A549 (cell line): ENCODE measurements at regions not wholly inside any gene's neighbourhood (a gene's known extent, or its start where the extent isn't known, plus 50 kb on each side); places are given as distances from the start of the nearest gene placed in this dataset.

Experiments used
- ATAC-seq, 2 experiments: fragments of 200-7000 bp in 1 of 2; fragments of >200 bp in 1 of 2; cut with Nextera tagmentation in 1 of 2; cut with Tn5 transposase in 1 of 2; 3 replicates each; pipeline versions ENCODE4 v1.8.0 to v1.9.1; 2018 to 2020; ENCODE audit warnings: mild to moderate bottlenecking in 1 of 2, moderate library complexity in 1 of 2
- CTCF ChIA-PET: fragments of 300-600 bp; sonication (Branson Sonifier 250); formaldehyde crosslinking; extraction: SDS; loops from one replicate; lab custom pipeline; 2021; ENCODE audit warnings: antibody characterized with exemption, inconsistent platforms; lab: Yijun Ruan, JAX
- POLR2A ChIA-PET: fragments of 350-600 bp; formaldehyde crosslinking; extraction: SDS; loops from one replicate; lab custom pipeline; 2021; ENCODE audit warnings: antibody characterized with exemption, inconsistent platforms; lab: Yijun Ruan, JAX
- DNase-seq, 2 experiments: peaks; one replicate each; pipeline versions ENCODE4 v3.0.0 to v3.0.0-alpha.2; 2011 to 2016; ENCODE audit warnings: low read depth in 1 of 2, low spot score in 1 of 2
- FAIRE-seq: peaks from 2 replicates; lab custom pipeline; 2011; peaks lifted over from hg19 to GRCh38; lab: Jason Lieb, UNC
- H3K27ac ChIP-seq, 2 experiments: fragments of >200 bp; sonication (Bioruptor Twin); formaldehyde crosslinking; 3 replicates each; pipeline ENCODE4 v1.5.1; 2016 to 2017
- H3K4me1 ChIP-seq: fragments of >200 bp; sonication (Bioruptor Twin); formaldehyde crosslinking; 3 replicates; pipeline ENCODE4 v1.6.1; 2016
- H3K4me2 ChIP-seq: fragments of >200 bp; sonication (Bioruptor Twin); formaldehyde crosslinking; 3 replicates; pipeline ENCODE4 v1.6.1; 2016
- H3K4me3 ChIP-seq: fragments of >200 bp; sonication (Bioruptor Twin); formaldehyde crosslinking; 3 replicates; pipeline ENCODE4 v1.5.1; 2016
- H3K9me3 ChIP-seq: fragments of >200 bp; sonication (Bioruptor Twin); formaldehyde crosslinking; 3 replicates; pipeline ENCODE4 v1.6.1; 2016
- CBX2 ChIP-seq: fragments of 200-600 bp; sonication (generic); IDR thresholded peaks from 2 replicates; pipeline ENCODE4 v1.6.1; 2016; ENCODE audit warnings: low read depth, mild to moderate bottlenecking, borderline replicate concordance
- CEBPB ChIP-seq, 2 experiments: fragments of >200 bp in 1 of 2; sonication (Bioruptor Twin) in 1 of 2; formaldehyde crosslinking in 1 of 2; IDR thresholded peaks; 2 replicates each; pipeline ENCODE4 v1.6.1; 2012 to 2016
- CHD2 ChIP-seq: fragments of 150-350 bp; IDR thresholded peaks from 2 replicates; pipeline ENCODE4 v1.6.1; 2014; ENCODE audit warnings: low read length; ENCODE audit not compliant: partially characterized antibody
- CTCF ChIP-seq: fragments of >200 bp; sonication (Bioruptor Twin); formaldehyde crosslinking; IDR thresholded peaks from 3 replicates; pipeline ENCODE4 v1.5.1; 2016
- EHF ChIP-seq: fragments of 250-450 bp; sonication (Bioruptor Pico); IDR thresholded peaks from 2 replicates; pipeline ENCODE4 v1.5.0; 2020; ENCODE audit warnings: mild to moderate bottlenecking
- ELK1 ChIP-seq: fragments of 150-350 bp; IDR thresholded peaks from 2 replicates; pipeline ENCODE4 v1.6.1; 2014; ENCODE audit warnings: low read depth, mild to moderate bottlenecking, low read length
- FOSL2 ChIP-seq, 2 experiments: fragments of 450-650 bp in 1 of 2; fragments of >200 bp in 1 of 2; sonication (Bioruptor Twin) in 1 of 2; formaldehyde crosslinking; IDR thresholded peaks; 2 replicates each; pipeline versions ENCODE4 v1.5.0 to v1.6.1; 2016 to 2020; ENCODE audit warnings: mild to moderate bottlenecking in 1 of 2, moderate library complexity in 1 of 2
- GATA3 ChIP-seq: IDR thresholded peaks from 2 replicates; pipeline ENCODE4 v1.6.1; 2012; ENCODE audit warnings: borderline replicate concordance
- HEYL ChIP-seq: fragments of 250-450 bp; sonication (Bioruptor Pico); IDR thresholded peaks from 2 replicates; pipeline ENCODE4 v1.8.0; 2021; ENCODE audit warnings: mild to moderate bottlenecking, moderate library complexity
- HOXB13 ChIP-seq: fragments of 250-450 bp; sonication (Bioruptor Pico); IDR thresholded peaks from 2 replicates; pipeline ENCODE4 v1.5.0; 2020; ENCODE audit warnings: low read depth, mild to moderate bottlenecking, moderate library complexity
- JUN ChIP-seq, 2 experiments: fragments of >200 bp; sonication (Bioruptor Twin); formaldehyde crosslinking; IDR thresholded peaks; 2 replicates in 1 of 2; 3 replicates in 1 of 2; pipeline ENCODE4 v1.6.1; 2016 to 2017
- KDM5A ChIP-seq: fragments of 200-600 bp; sonication (generic); IDR thresholded peaks from 2 replicates; pipeline ENCODE4 v1.6.1; 2016; ENCODE audit warnings: antibody characterized with exemption, mild to moderate bottlenecking
- MAFK ChIP-seq: fragments of 450-650 bp; IDR thresholded peaks from 2 replicates; pipeline ENCODE4 v1.6.1; 2014; ENCODE audit not compliant: partially characterized antibody
- MAZ ChIP-seq: fragments of 150-350 bp; IDR thresholded peaks from 2 replicates; pipeline ENCODE4 v1.6.1; 2014; ENCODE audit warnings: antibody characterized with exemption, low read depth, low read length, borderline replicate concordance
- MYC ChIP-seq: IDR thresholded peaks from 2 replicates; pipeline ENCODE4 v1.6.1; 2012; ENCODE audit warnings: mild to moderate bottlenecking, inconsistent platforms, low read length, improper control_type of control experiment, borderline replicate concordance
- NPAS2 ChIP-seq: fragments of 250-450 bp; sonication (Bioruptor Pico); IDR thresholded peaks from 2 replicates; pipeline ENCODE4 v1.8.0; 2022; ENCODE audit warnings: mild to moderate bottlenecking, moderate library complexity, borderline replicate concordance
- PBX3 ChIP-seq: IDR thresholded peaks from 2 replicates; pipeline ENCODE4 v1.6.1; 2012
- POLR2A ChIP-seq: IDR thresholded peaks from 2 replicates; pipeline ENCODE4 v1.6.1; 2012; ENCODE audit warnings: mild to moderate bottlenecking, low read length
- RNF2 ChIP-seq: fragments of 200-600 bp; sonication (generic); IDR thresholded peaks from 2 replicates; pipeline ENCODE4 v1.6.1; 2016; ENCODE audit warnings: low read depth, mild to moderate bottlenecking, antibody characterized with exemption, moderate library complexity, borderline replicate concordance
- SMC3 ChIP-seq: fragments of >200 bp; sonication (Bioruptor Twin); formaldehyde crosslinking; IDR thresholded peaks from 3 replicates; pipeline ENCODE4 v1.6.1; 2018; ENCODE audit warnings: inconsistent platforms
- TFCP2L1 ChIP-seq: fragments of 250-450 bp; sonication (Bioruptor Pico); IDR thresholded peaks from 2 replicates; pipeline ENCODE4 v1.5.0; 2021; ENCODE audit warnings: mild to moderate bottlenecking
- WGBS: methylation state at CpG from one replicate; pipeline ENCODE4 v1.1.6; 2017; ENCODE audit errors: missing lambda C conversion rate; 5-methylcytosine and 5-hydroxymethylcytosine counted together

GRCh38 chr17:17408236-17408794 lies 68.5 kb upstream of the MED9 start:
- no peak overlapping the region for H3K4me2 ChIP-seq
- DNase-seq (no peak), ATAC-seq (no peak), FAIRE-seq (no peak)
- CTCF ChIA-PET: interaction anchor here (0.9 to 2.3 kb wide), 4 partner anchors 16 to 88 kb away, joined by 3 to 6 read pairs (median 4); partner anchors contain the start of gene RASD1
- H3K4me1 ChIP-seq: peaks cover 6% of the 10 kb centered on the region; the same call in 1 of the 3 replicates
- H3K4me3 ChIP-seq: no peak overlapping the region
- POLR2A ChIA-PET: no interaction called here
- WGBS: 49% methylated on average over 2 of the region's 2 CpGs
- no peak overlapping the region for H3K27ac ChIP-seq
- H3K9me3 ChIP-seq: no peaks in the 10 kb centered on the region
- TF ChIP-seq FOSL2 (IDR thresholded peaks at IDR 0.05) (no peak), FOSL2 (CRISPR knock-in tag; IDR thresholded peaks at IDR 0.05) (no peak), CEBPB (IDR thresholded peaks at IDR 0.05) (peak; percentile 89 to 90; a peak in 3 of 4 replicates), HEYL (CRISPR knock-in tag) (no peak)

- ChIA-PET POLR2A (interaction anchor here (0.6 kb wide), 1 partner anchor 173 kb away, joined by 4 read pairs; the partner anchor contains the start of gene FLCN), CTCF (interaction anchor here (0.6 to 2.3 kb wide), 8 partner anchors 10 to 715 kb away, joined by 3 to 11 read pairs (median 4); partner anchors contain the start of gene RASD1)
- ATAC-seq (no peak), DNase-seq (no peak), FAIRE-seq (no peak)
- H3K4me3 ChIP-seq: no peak overlapping the region
- H3K4me2 ChIP-seq: no peak overlapping the region
- no peak for TF ChIP-seq JUN (IDR thresholded peaks at IDR 0.05)
- TF ChIP-seq SMC3: no peak
- no peak for TF ChIP-seq TFCP2L1 (CRISPR knock-in tag)
- TF ChIP-seq MAFK: no peak
- no peak for TF ChIP-seq POLR2A
- no peak for TF ChIP-seq CEBPB (IDR thresholded peaks at IDR 0.05)
- TF ChIP-seq PBX3: no peak
- TF ChIP-seq CHD2: no peak
- no peak for TF ChIP-seq MYC
- TF ChIP-seq MAZ: no peak
- TF ChIP-seq CTCF: no peak
- no peak for TF ChIP-seq ELK1
- no peak for TF ChIP-seq KDM5A
- TF ChIP-seq HOXB13 (CRISPR knock-in tag): no peak
- TF ChIP-seq RNF2: no peak
- no peak for TF ChIP-seq NPAS2 (CRISPR knock-in tag)
- TF ChIP-seq EHF (CRISPR knock-in tag): no peak
- TF ChIP-seq CBX2: no peak
- no peak for TF ChIP-seq GATA3
- TF ChIP-seq HEYL (CRISPR knock-in tag): no peak
- 86% methylated on average over 6 of the region's 6 CpGs for WGBS
- H3K4me1 ChIP-seq: peaks cover 6% of the 10 kb centered on the region; the same call in 1 of the 3 replicates
- no peaks in the 10 kb centered on the region for H3K9me3 ChIP-seq
- no peak overlapping the region for H3K27ac ChIP-seq
Observed at GRCh38 chr17:17410357-17410756, 66.4 kb upstream of the MED9 start.
